Retinal pigment epithelial cell (primary cell): ENCODE measurements at regions not wholly inside any gene's neighbourhood (a gene's known extent, or its start where the extent isn't known, plus 50 kb on each side); places are given as distances from the start of the nearest gene placed in this dataset.

Experiments used
- DNase-seq: peaks from one replicate; pipeline ENCODE4 v3.0.0-alpha.2; 2010; ENCODE audit warnings: low read depth
- H3K4me3 ChIP-seq: 2 replicates; pipeline ENCODE4 v1.5.1; 2011; ENCODE audit warnings: mild to moderate bottlenecking, low read length, control low read depth, moderate library complexity
- TF ChIP-seq, protein P1 (sequence below): conservative IDR thresholded peaks from 2 replicates; pipeline ENCODE4 v1.5.1; 2011; ENCODE audit warnings: low read depth, low read length, control low read depth, inconsistent platforms

DNA sequence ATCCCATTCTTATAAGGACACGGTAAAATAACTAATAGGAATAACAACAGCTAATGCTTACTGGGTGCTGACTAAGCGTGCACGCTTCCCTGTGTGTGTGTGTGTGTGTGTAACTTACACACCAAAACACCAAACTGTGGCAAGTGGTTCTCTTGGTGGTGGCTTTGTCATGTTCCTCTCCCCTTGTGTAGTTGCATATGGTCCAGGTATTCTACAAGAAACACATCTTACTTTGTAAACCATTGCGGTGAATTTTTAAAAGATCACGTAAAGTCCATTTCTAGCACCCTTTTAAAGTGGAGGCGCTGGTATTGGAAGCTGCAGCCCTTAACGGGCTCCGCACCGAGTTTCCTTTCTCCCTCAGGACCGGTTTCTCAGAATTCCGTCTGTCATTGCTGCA, 221.0 kb upstream of the FOXF1 start:
- H3K4me3 ChIP-seq: no peak overlapping the region
- TF ChIP-seq, protein P1, sequence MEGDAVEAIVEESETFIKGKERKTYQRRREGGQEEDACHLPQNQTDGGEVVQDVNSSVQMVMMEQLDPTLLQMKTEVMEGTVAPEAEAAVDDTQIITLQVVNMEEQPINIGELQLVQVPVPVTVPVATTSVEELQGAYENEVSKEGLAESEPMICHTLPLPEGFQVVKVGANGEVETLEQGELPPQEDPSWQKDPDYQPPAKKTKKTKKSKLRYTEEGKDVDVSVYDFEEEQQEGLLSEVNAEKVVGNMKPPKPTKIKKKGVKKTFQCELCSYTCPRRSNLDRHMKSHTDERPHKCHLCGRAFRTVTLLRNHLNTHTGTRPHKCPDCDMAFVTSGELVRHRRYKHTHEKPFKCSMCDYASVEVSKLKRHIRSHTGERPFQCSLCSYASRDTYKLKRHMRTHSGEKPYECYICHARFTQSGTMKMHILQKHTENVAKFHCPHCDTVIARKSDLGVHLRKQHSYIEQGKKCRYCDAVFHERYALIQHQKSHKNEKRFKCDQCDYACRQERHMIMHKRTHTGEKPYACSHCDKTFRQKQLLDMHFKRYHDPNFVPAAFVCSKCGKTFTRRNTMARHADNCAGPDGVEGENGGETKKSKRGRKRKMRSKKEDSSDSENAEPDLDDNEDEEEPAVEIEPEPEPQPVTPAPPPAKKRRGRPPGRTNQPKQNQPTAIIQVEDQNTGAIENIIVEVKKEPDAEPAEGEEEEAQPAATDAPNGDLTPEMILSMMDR: no peak
- DNase-seq: no peak

DNA sequence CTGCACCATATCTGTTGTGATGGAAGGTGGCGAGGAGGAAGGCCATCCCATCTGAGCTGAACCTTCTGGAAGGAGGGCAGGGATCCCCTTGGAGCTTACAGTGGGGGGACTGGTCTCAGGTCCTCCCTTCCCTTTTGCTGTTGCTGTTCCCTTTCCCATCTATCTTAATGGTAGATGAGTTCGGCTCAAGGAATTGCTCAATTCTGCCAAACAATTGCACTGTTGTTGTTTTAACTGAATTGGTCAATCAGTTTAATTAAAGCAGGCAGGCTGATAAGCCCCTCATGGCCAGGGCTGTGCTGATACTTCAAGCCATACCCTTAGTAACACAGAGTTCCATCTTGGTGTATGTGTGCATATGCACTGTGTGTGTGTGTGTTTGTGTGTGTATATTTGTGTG, 220.4 kb upstream of the FOXF1 start:
- DNase-seq: no peak
- TF ChIP-seq, protein P1: no peak

DNA sequence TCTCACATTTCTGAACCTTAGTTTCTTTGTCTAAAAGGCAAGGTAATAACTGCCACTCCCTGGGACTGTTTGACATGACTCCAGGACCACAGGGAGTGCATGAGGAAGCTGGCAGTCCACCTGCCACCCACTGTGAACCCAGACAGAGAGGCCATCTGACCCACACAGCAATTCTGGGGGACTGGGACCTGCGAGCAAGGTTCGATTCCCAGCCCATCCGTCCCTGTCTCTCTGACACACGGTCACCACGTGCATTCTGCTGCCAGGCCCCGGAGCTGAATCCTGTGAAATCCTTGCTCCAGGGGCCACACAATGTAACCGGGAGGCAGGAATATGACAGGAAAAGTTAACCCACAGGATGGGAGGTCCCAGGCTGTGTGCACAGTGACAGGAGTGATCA, 218.8 kb upstream of the FOXF1 start:
- no peak overlapping the region for H3K4me3 ChIP-seq
- DNase-seq: no peak
- TF ChIP-seq, protein P1: no peak

More for the DNA sequence above, 220.4 kb upstream of the FOXF1 start:
- no peak overlapping the region for H3K4me3 ChIP-seq

DNA sequence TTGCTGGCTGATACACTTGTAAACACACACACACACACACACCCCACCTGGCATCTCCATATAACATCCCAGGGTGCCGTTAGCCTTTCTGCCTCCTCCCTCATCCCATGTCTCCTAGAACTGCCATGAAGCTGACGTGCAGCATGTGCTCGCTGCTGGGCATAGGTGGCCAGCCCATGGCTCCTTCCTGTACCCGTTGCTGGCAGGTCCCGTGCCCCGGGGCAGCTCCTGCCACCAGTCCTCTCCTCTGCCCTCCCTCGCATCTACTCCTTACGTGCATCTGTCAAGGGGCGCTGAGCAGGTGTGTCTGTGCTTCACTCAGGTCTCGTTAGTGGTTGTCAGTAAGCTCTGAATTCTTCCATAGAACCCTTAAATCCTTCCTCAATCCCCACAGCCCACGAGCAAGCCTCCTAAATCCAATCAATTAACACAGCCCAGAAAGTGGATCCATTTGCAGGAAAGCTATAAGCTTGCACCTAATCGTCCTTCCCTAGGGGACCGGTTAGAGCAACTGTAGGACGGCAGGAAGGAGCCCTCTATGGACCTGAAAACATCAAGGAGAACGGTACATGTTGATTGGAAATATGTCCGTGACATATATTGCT, 218.1 kb upstream of the FOXF1 start:
- TF ChIP-seq, protein P1: no peak
- no peak overlapping the region for H3K4me3 ChIP-seq
- DNase-seq: no peak

DNA sequence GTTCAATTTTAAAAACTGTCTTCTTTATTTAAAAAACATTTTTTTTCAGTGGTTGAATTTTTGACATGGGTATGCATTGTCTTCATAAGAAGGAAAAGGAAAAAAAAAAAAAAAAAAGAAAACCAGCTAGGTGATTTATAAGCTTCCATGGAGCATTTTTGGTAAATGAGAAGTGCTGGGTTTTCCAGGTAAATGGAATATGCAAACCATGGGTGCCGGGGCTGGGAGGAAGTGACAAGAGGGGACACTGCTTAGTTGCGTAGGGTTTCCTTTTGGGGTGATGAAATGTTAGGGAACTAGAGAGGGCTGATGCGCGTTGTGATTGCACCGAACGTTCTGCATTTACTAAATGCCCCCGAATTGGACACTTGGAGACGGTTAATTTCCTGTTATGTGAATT, 217.4 kb upstream of the FOXF1 start:
- TF ChIP-seq, protein P1: no peak
- DNase-seq: no peak
- H3K4me3 ChIP-seq: no peak overlapping the region

DNA sequence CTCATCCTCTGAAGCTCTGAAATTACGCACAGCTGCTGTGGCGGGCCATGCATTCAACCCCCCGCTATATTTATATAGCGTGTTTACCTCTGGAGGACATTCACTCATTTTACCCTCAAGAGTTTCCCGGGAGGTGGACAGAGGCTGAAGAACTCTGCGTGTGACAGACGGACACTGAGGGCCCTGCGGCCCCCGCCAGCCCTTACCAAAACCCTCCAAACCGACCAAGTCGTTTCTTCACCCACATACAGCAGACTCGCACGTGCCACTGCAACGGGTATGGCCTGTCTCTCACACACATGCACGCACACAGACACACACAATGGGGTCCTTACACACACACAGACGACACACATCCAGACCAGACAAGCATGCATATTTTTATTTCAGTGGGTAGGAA, 216.4 kb upstream of the FOXF1 start:
- DNase-seq: no peak
- H3K4me3 ChIP-seq: no peak overlapping the region
- TF ChIP-seq, protein P1: no peak

DNA sequence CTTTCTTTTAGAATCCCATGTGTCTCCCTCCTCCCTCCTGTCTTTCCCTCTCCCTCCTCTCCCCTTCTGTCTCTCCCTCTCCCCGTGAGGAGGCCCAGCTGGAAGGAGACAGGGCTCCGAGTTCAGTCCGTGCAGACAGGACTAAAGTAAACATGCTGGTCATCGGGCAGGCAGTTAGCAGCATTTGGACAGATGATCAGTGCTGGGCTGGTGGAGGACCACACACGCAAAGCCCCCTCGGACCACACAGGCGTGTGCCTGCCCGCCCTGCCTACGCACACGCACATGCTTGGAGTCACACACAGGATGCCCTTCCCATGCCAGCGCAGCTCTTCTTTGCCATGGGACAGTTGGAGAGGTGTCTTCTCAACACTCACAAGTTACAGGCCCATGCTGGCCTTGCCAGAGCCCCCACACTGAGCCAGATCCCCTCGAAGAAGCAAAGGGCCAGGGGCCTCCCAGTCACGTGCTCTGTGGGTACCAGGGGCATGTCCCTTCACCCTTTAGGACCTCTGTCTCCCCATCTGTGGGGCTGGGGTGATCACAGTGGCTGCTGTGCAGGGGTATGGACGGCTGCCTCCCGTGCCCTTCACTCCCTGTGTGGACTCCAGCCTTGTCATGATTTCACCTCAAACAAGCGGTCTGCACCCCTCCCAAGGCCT, 215.7 kb upstream of the FOXF1 start:
- TF ChIP-seq, protein P1: no peak
- H3K4me3 ChIP-seq: no peak overlapping the region
- DNase-seq: no peak
